Smooth muscle cell (in vitro differentiated cells): ENCODE measurements at regions not wholly inside any gene's neighbourhood (a gene's known extent, or its start where the extent isn't known, plus 50 kb on each side); places are given as distances from the start of the nearest gene placed in this dataset.

Experiments
- DNase-seq: peaks from one replicate; lab custom pipeline; 2025; ENCODE audit not compliant: unreplicated experiment; lab: John Stamatoyannopoulos, UW
- H2AFZ ChIP-seq: fragments of 200-600 bp; sonication (generic); 2 replicates; pipeline ENCODE4 v1.6.0; 2016; ENCODE audit warnings: antibody characterized with exemption, low read depth, mild to moderate bottlenecking
- H3F3A ChIP-seq: fragments of 200-600 bp; sonication (generic); 2 replicates; pipeline ENCODE4 v1.6.0; 2017; ENCODE audit warnings: antibody characterized with exemption, low read depth
- H3K27ac ChIP-seq: fragments of 200-600 bp; sonication (generic); 2 replicates; pipeline ENCODE4 v1.5.1; 2016; ENCODE audit warnings: low read depth, mild to moderate bottlenecking
- H3K27me3 ChIP-seq: fragments of 200-600 bp; sonication (generic); 2 replicates; pipeline ENCODE4 v1.6.1; 2016; ENCODE audit warnings: low read depth, mild to moderate bottlenecking
- H3K36me3 ChIP-seq: fragments of 200-600 bp; sonication (generic); 2 replicates; pipeline ENCODE4 v1.5.1; 2016; ENCODE audit warnings: low read depth
- H3K4me1 ChIP-seq: fragments of 200-600 bp; sonication (generic); 2 replicates; pipeline ENCODE4 v1.5.1; 2016; ENCODE audit warnings: low read depth
- H3K4me2 ChIP-seq: fragments of 200-600 bp; sonication (generic); 2 replicates; pipeline ENCODE4 v1.6.0; 2016; ENCODE audit warnings: mild to moderate bottlenecking
- H3K4me3 ChIP-seq: fragments of 200-600 bp; sonication (generic); 2 replicates; pipeline ENCODE4 v1.5.1; 2016; ENCODE audit warnings: mild to moderate bottlenecking
- H3K79me2 ChIP-seq: fragments of 200-600 bp; sonication (generic); 2 replicates; pipeline ENCODE4 v1.6.0; 2016; ENCODE audit warnings: low read depth, mild to moderate bottlenecking
- H3K9ac ChIP-seq: fragments of 200-600 bp; sonication (generic); 2 replicates; pipeline ENCODE4 v1.6.0; 2016; ENCODE audit warnings: low read depth
- H3K9me3 ChIP-seq: fragments of 200-600 bp; sonication (generic); replicated peaks from 2 replicates; pipeline ENCODE4 v1.5.1; 2016; ENCODE audit warnings: low read depth
- H4K20me1 ChIP-seq: fragments of 200-600 bp; sonication (generic); 2 replicates; pipeline ENCODE4 v1.6.0; 2016; ENCODE audit warnings: low read depth
- WGBS: methylation state at CpG from one replicate; pipeline ENCODE4 v1.1.7; 2016; ENCODE audit warnings: low lambda C conversion rate; 5-methylcytosine and 5-hydroxymethylcytosine counted together
- TF ChIP-seq, protein P1 (sequence below): fragments of 200-600 bp; sonication (generic); IDR thresholded peaks from 2 replicates; pipeline ENCODE4 v1.5.1; 2017; ENCODE audit warnings: borderline replicate concordance, mild to moderate bottlenecking, antibody characterized with exemption; ENCODE audit not compliant: insufficient read depth, poor library complexity, severe bottlenecking

DNA sequence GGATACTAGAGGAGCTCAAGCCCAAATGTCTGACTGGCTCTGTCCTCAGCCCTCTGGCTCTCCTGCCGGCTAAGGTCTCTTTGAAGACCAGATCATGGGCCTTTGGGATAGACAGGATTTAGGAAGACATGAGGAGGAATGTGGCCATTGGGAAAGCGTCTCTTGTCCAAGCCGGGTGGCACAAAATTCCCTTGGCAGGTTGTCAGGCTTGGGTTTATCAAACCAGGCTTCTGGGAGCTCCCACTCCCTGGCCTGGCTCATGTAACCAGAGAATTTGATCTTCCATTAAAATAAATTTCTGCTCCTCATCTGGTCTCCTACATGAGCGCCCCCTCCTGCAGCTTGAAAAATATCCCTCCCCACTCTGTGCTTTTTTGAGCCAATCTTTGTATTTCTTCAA, 71.1 kb downstream of the IRX3 start:
- H2AFZ ChIP-seq: no peak overlapping the region
- 96% methylated on average over 4 of the region's 4 CpGs for WGBS
- no peak overlapping the region for H3K4me3 ChIP-seq
- no peaks in the 10 kb centered on the region for H3K36me3 ChIP-seq
- H3K9me3 ChIP-seq: no peaks in the 10 kb centered on the region
- peaks cover 15% of the 10 kb centered on the region for H3K27me3 ChIP-seq
- H3K27ac ChIP-seq: no peak overlapping the region
- no peaks in the 10 kb centered on the region for H3K79me2 ChIP-seq
- H3K4me1 ChIP-seq: no peaks in the 10 kb centered on the region
- TF ChIP-seq, protein P1, sequence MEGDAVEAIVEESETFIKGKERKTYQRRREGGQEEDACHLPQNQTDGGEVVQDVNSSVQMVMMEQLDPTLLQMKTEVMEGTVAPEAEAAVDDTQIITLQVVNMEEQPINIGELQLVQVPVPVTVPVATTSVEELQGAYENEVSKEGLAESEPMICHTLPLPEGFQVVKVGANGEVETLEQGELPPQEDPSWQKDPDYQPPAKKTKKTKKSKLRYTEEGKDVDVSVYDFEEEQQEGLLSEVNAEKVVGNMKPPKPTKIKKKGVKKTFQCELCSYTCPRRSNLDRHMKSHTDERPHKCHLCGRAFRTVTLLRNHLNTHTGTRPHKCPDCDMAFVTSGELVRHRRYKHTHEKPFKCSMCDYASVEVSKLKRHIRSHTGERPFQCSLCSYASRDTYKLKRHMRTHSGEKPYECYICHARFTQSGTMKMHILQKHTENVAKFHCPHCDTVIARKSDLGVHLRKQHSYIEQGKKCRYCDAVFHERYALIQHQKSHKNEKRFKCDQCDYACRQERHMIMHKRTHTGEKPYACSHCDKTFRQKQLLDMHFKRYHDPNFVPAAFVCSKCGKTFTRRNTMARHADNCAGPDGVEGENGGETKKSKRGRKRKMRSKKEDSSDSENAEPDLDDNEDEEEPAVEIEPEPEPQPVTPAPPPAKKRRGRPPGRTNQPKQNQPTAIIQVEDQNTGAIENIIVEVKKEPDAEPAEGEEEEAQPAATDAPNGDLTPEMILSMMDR: no peak
- no peaks in the 10 kb centered on the region for H4K20me1 ChIP-seq
- H3K9ac ChIP-seq: no peak overlapping the region
- H3F3A ChIP-seq: no peaks in the 10 kb centered on the region
- H3K4me2 ChIP-seq: no peak overlapping the region
- DNase-seq: no peak

DNA sequence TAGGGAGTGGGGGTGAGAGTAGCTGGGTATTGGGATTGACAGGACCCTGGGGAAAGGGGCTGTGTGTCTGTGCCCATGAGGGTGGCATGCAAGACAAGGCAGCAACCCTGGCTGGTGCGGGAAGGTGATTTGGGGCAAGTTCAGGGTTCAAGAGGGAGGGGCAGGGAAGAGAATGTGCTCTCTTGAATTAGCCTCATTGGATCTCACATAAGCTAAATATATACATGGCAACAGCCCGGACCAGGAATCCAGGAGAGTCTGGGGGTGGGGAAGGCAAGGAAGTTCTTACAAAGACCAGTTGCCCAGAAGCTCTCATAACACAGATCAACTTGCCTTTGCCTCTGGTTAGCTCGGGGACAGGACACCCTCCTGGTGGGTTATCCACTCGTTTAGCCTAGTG, 73.3 kb downstream of the IRX3 start:
- H3K27ac ChIP-seq: no peak overlapping the region
- DNase-seq: no peak

DNA sequence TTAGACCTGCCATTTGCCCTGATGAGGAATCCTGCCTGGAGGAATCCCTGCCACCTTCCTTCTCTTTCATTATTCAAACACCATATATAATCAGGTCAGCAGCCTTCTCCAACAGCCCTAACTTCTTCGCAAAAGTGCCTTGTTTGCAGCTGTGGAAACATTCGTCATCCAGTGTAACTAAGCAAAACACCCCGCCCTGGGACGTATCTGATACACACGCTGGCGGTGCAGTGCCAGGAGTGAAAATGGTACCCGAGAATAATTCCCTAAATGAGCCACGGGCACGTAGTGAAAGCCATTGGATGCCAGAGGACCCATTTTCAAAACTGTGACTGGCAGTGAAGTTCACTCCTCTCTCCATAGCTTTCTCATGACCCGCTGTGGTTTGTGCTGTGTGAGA, 73.7 kb downstream of the IRX3 start:
- Histone ChIP-seq H3K4me1 (peaks cover 8% of the 10 kb centered on the region), H3K4me3 (no peak overlapping the region), H3K79me2 (no peaks in the 10 kb centered on the region), H3K27ac (no peak overlapping the region), H3K9me3 (no peaks in the 10 kb centered on the region), H3F3A (no peaks in the 10 kb centered on the region), H3K27me3 (peaks cover 15% of the 10 kb centered on the region), H4K20me1 (no peaks in the 10 kb centered on the region), H3K9ac (no peak overlapping the region), H2AFZ (no peak overlapping the region), H3K36me3 (no peaks in the 10 kb centered on the region), H3K4me2 (no peak overlapping the region)
- 90% methylated on average over 10 of the region's 10 CpGs for WGBS
- no peak for DNase-seq
- TF ChIP-seq, protein P1: no peak

More for the DNA sequence above, 73.3 kb downstream of the IRX3 start:
- Histone ChIP-seq H3K79me2 (no peaks in the 10 kb centered on the region), H3F3A (no peaks in the 10 kb centered on the region), H2AFZ (no peak overlapping the region), H3K4me2 (no peak overlapping the region), H3K36me3 (no peaks in the 10 kb centered on the region), H3K9me3 (no peaks in the 10 kb centered on the region), H4K20me1 (no peaks in the 10 kb centered on the region), H3K27me3 (peaks cover 15% of the 10 kb centered on the region), H3K4me3 (no peak overlapping the region), H3K9ac (no peak overlapping the region), H3K4me1 (peaks cover 4% of the 10 kb centered on the region)
- WGBS: 79% methylated on average over 4 of the region's 4 CpGs
- TF ChIP-seq, protein P1: no peak

DNA sequence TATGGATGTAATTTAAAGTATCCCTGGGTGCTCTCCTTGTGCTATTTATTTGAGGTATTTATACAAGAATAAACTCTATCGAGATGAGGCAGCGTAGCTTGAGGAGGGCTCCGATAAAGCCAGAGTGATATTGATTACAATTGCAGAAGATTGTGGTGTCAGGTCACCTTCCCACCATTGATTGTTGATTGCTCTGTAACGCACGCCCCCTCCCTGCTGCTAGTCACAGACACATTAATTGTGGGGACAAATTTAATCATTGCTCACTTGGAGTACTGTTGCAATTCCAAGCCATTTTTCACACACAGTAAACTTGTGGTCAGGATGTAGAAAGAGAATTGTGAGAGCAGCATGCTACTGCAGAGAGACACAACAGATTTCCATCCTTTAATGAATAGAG, 75.4 kb downstream of the IRX3 start:
- Histone ChIP-seq H3K27me3 (peaks cover 19% of the 10 kb centered on the region), H3K9me3 (no peaks in the 10 kb centered on the region), H3K4me3 (no peak overlapping the region), H3K9ac (no peak overlapping the region), H2AFZ (no peak overlapping the region), H3K4me2 (no peak overlapping the region), H3K79me2 (no peaks in the 10 kb centered on the region), H3K27ac (no peak overlapping the region), H4K20me1 (no peaks in the 10 kb centered on the region), H3F3A (no peaks in the 10 kb centered on the region), H3K36me3 (no peaks in the 10 kb centered on the region), H3K4me1 (peaks cover 8% of the 10 kb centered on the region)
- TF ChIP-seq, protein P1: no peak
- 89% methylated on average over 5 of the region's 5 CpGs for WGBS
- no peak for DNase-seq
